ENCODE measurements at regions not wholly inside any gene's neighbourhood (a gene's known extent, or its start where the extent isn't known, plus 50 kb on each side); places are given as distances from the start of the nearest gene placed in this dataset.
"Not testable (repeated sequence)": the region's sequence is repeated elsewhere in the genome, so short reads cannot be mapped to it uniquely, and the experiment has no call there.

GRCh38 chr15:77829331-77829730, 196.6 kb upstream of the LINGO1 start:
- not testable (repeated sequence) for TF ChIP-seq POLR2A (IDR thresholded peaks at IDR 0.05; ENCODE audit: extremely low read depth, insufficient read length); CTCF (IDR thresholded peaks at IDR 0.05; ENCODE audit: low read depth, low read length); MAX (IDR thresholded peaks at IDR 0.05; ENCODE audit: low read depth, low read length); MYC (IDR thresholded peaks at IDR 0.05; ENCODE audit: low read depth, low read length)

Measured in NB4 (cell line).